ENCODE measurements at regions not wholly inside any gene's neighbourhood (a gene's known extent, or its start where the extent isn't known, plus 50 kb on each side); places are given as distances from the start of the nearest gene placed in this dataset.

DNA sequence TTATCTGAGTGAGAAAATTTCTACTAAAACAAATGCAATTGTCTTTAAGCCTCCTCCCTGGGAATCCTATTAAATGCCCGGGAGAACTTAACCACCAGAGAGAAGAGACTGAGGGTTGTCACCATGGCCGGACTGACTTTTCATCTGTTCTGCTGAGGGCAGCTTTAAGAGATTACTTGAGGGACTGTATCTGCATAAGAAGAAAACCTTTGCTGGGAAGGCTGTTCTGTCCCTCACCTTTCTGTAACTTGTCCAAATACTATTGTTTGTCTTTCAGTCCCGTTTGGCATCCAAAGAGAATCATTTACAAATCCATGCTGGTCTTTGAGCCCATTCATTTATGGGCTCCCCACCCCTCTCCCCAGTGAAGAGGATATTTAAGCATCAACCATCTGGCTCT is 306.3 kb upstream of the FLRT2 start:
- DNase-seq = no peak

- no peak for DNase-seq
These were observed 305.7 kb upstream of the FLRT2 start for GRCh38 chr14:85224241-85224640.

DNA sequence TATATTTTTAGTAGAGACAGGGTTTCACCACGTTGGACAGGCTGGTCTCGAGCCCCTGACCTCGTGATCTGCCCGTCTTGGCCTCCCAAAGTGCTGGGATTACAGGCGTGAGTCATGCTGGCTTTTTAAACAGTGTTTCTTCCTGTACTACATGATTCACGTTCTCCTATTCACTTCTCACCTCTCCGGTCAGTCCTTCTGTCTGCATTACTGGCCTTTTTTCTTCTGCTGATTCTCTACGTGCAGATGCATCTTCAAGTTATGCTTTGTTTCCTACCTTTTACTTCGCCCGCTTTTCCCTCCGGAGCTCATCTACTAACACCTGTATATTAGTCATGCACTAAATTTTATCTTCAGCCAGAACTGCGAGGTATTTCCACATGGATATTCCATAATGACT is 296.2 kb upstream of the FLRT2 start:
- DNase-seq = no peak

GRCh38 chr14:85234156-85235025 is 295.6 kb upstream of the FLRT2 start:
- no peak for DNase-seq

DNA sequence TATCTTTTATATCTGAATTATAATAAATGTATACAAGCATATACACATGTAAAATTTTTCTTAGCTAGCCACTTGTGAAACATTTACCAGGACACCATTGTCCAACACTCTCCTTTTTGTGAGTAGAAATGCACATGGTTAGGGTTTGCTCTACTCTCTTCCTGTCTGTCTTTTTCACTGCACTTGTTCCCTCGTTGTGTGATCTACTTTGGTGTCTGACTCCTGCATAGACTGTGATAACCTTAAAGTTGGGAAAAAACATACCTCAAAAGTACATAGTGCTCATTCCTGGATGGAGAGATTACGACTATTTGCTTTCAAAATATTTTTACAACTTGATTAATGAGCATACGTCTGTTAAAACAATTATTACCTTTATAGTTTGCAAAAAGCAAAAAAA is 294.1 kb upstream of the FLRT2 start:
- DNase-seq = no peak

DNA sequence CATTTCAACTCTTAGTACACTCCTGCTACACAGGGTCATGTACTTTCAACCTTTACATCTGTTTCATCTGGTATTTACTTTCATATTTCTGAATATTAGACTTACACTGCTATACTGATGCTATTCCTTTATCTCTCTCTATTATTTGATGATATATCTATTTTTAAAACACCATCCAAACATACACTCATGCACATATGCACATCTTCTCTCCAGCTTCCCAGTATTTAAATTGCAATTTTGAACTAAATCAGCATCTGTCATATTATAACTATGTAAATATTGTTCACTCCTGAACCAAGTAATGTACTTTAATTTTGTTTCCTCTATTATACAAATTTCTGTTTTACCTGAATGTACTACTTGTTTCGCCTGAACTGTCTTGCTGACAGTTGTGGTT is 293.6 kb upstream of the FLRT2 start:
- no peak for DNase-seq

DNA sequence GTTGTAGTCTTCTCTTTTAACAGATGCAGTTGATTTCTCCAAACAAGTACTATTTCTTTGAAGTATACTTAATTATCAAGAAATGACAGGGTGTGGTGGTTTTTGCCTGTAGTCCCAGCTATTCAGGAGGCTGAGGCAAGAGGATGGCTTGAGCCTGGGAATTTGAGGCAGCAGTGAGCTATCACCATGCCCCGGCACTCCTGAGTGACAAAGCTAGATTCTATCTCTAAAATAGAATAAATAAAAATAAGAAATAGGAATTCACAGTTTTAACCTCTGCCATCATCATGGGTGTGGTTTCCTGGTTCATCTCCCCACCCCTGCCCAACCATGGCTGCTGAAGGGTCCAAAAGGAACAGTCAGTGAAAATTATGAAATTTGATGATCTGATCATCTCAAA is 290.2 kb upstream of the FLRT2 start:
- no peak for DNase-seq

DNA sequence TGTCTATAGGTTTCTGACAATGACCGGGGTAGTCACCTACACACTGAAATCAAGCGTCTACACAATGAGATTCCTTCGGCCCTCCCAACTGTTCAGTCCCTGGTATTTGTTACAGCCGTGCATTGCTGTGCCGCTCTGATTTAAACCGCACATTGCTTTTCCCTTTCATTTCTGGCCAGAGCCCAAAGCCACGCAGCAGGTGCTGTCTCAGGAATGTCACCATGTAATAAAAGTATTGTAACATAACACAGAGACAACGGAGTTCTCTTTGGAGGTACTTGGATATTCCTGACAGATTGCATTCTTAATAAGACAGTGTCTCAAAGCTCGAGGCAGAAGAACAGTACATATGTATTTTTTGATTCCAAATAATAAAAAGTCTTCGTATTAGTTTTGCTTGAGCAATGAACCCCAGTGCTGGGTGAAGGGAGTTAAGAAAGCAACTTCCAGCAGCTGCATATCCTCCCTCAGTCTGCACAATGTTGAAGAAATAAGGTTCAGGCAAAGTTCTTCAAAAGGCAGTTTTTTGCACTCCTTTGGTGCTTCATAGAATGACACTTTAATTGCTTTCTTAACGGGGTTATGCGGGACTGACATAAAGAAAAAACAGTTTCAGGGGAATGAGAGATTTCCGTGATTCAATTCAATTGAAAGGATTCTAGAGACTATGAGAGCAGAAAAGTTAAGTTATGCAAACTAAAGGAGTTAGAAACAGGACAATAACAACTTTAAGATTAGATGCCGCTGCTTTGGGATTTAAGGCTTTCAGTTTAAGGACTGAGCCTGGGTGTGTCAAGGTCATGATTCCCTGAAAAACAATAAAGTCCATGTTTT is 288.7 kb upstream of the FLRT2 start:
- peak in 3 of 58 donors; percentile 0 to 7 (median 5) for DNase-seq

GRCh38 chr14:85242666-85243065 is 287.3 kb upstream of the FLRT2 start:
- DNase-seq = no peak

- DNase-seq = peak in 4 of 58 donors; percentile 2 to 32 (median 16)
These were observed 286.6 kb upstream of the FLRT2 start for GRCh38 chr14:85243321-85243720.

DNA sequence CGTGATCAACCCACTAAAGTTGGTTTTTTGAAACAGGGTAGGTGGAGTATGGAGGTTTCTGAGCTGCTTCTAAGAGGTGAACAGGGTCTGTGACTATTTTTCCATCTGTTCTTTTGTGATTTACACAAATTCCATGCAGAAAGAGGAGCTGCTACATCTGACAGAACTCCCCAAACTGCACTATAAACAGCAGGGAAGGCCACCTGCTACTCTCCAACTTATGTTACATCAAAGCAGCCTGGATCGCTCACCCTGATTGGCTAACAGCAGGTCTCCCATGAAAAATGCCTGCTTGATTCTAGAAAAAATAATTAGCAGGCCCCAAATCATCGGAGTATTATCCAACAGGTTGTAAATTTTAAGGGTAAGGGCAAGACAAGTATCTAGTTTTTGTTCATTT is 282.9 kb upstream of the FLRT2 start:
- DNase-seq = no peak

GRCh38 chr14:85248881-85249635 is 280.9 kb upstream of the FLRT2 start:
- DNase-seq = no peak

GRCh38 chr14:85250414-85251189 is 279.3 kb upstream of the FLRT2 start:
- no peak for DNase-seq

DNA sequence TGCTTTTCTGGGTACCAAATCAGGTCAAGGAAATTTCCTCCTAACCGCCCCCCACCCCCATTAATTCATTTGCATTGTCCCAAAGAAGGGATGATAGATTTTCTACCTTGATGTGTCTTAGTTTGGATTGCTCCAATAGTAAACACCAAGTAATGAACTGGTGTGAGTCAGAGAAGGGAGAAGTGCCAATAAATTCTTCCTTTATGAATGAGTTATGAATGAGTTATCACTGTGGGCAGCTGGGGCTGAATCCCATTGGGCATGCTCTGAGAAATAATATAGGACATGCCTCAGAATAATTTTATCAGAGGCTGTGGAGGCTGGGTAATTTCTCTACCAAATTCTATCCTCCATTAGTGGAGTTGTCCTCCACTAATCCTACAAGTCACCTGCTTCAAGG is 277.9 kb upstream of the FLRT2 start:
- no peak for DNase-seq

DNA sequence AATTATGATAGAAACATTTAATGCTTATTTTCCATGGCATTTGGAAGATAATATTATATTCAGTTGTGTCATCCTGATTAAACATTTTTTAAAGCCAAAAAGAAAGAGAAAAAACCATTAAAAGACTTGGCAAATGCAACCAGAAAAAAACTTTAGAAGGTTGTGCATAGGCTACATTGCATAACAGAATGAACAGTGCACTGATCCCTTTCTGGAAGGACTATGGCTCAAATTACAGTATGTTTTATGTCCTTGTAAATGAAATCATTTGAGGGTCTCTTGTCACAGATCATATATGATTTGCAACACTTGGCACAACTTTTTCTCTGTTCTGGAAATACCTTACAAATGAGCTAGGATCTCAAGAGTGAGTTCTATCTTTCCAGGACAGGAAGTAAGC is 275.2 kb upstream of the FLRT2 start:
- DNase-seq = no peak

- DNase-seq = no peak
These were observed 272.7 kb upstream of the FLRT2 start for GRCh38 chr14:85257287-85257686.

DNA sequence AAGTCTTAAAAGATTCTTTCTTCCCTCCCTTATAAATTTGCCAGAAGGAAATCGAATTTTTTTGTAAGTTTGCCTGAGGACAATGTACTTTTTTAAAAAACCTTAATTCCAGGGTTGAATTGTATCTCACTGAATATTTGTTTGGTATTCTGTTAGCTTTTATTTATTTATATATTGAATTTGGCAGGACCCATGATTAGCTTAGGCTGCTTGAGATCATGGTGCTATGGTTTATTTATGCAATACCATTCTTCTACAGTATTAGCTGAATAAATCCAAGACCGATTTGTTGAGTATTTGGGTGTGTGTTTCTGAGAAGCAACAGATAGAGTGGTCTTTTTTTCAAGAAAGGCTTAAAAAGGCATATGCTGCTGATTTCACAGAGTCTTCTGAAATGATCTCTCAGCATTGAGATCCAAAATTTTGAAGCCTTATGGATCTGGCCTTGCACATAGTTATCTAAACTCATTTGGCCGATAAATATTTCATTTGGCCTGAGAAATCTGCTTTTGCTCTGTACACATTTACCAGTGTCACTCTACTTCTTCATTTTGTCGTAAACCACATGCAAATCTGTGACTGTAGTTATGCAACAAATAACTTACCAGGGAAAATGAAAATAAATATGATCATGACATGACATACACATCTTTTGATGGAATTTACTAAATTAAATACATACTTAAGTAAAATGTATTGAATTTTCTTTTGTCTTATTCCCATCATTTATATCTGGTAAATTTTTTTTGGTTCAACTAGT is 265.8 kb upstream of the FLRT2 start:
- no peak for DNase-seq

- DNase-seq = peak in 2 of 58 donors; percentile 1 to 23
These were observed 256.8 kb upstream of the FLRT2 start for GRCh38 chr14:85273099-85273677.

- DNase-seq = no peak
These were observed 256.0 kb upstream of the FLRT2 start for GRCh38 chr14:85273952-85274351.
